GM20000 (cell line): ENCODE measurements at regions not wholly inside any gene's neighbourhood (a gene's known extent, or its start where the extent isn't known, plus 50 kb on each side); places are given as distances from the start of the nearest gene placed in this dataset.

Experiments used
- DNase-seq: peaks from one replicate; pipeline ENCODE4 v3.0.0; 2012; ENCODE audit warnings: low spot score
- CTCF ChIP-seq: IDR thresholded peaks from 2 replicates; pipeline ENCODE4 v1.5.1; 2012; ENCODE audit warnings: mild to moderate bottlenecking, control low read depth; ENCODE audit errors: extremely low read depth, missing control alignments

- DNase-seq = no peak
- no peak for TF ChIP-seq CTCF
Observed at GRCh38 chr10:118210276-118210675, 131.8 kb downstream of the FAM204A start.

GRCh38 chr10:118209215-118209614 is 132.9 kb downstream of the FAM204A start:
- DNase-seq = no peak
- no peak for TF ChIP-seq CTCF

GRCh38 chr10:118207470-118208007 is 134.6 kb downstream of the FAM204A start:
- DNase-seq = no peak
- no peak for TF ChIP-seq CTCF

GRCh38 chr10:118204292-118204943 is 137.7 kb downstream of the FAM204A start:
- DNase-seq = no peak
- TF ChIP-seq CTCF = no peak

- no peak for DNase-seq
- TF ChIP-seq CTCF = no peak
Observed at GRCh38 chr10:118203461-118203860, 138.7 kb downstream of the FAM204A start.

GRCh38 chr10:118195729-118196128 is 146.4 kb downstream of the FAM204A start:
- no peak for TF ChIP-seq CTCF
- no peak for DNase-seq

- no peak for DNase-seq
Observed at GRCh38 chr10:118193642-118194041, 146.9 kb upstream of the RAB11FIP2 start.

More at GRCh38 chr10:118193642-118194041, 146.9 kb upstream of the RAB11FIP2 start:
- no peak for TF ChIP-seq CTCF
